ENCODE measurements at regions not wholly inside any gene's neighbourhood (a gene's known extent, or its start where the extent isn't known, plus 50 kb on each side); places are given as distances from the start of the nearest gene placed in this dataset.

DNA sequence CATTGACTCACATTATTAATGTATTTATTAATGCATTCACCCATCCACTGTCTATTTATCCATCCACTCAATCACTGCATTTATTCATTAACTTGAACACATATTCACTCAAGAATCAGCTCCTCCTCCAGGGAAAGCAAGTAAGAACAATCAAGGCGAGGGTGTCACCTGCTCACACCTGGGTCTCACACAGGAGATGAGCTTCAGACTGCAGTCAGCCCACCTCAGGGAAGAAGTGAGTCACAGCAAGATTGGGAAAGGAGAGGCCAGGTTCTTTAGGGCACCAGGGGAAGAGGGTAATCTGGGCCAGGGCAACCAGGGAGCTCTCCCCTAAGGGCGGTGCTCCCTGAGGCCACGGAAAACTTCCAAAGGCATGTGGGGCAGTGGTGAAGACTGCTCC, 367.3 kb downstream of the BCL11B start:
- TF ChIP-seq, protein P1, sequence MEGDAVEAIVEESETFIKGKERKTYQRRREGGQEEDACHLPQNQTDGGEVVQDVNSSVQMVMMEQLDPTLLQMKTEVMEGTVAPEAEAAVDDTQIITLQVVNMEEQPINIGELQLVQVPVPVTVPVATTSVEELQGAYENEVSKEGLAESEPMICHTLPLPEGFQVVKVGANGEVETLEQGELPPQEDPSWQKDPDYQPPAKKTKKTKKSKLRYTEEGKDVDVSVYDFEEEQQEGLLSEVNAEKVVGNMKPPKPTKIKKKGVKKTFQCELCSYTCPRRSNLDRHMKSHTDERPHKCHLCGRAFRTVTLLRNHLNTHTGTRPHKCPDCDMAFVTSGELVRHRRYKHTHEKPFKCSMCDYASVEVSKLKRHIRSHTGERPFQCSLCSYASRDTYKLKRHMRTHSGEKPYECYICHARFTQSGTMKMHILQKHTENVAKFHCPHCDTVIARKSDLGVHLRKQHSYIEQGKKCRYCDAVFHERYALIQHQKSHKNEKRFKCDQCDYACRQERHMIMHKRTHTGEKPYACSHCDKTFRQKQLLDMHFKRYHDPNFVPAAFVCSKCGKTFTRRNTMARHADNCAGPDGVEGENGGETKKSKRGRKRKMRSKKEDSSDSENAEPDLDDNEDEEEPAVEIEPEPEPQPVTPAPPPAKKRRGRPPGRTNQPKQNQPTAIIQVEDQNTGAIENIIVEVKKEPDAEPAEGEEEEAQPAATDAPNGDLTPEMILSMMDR (IDR thresholded peaks at IDR 0.05; ENCODE audit: insufficient read depth, low read length) = no peak
- TF ChIP-seq SPI1 (IDR thresholded peaks at IDR 0.05; ENCODE audit: borderline replicate concordance, low read depth) = no peak
- no peak for TF ChIP-seq POLR2AphosphoS5 (IDR thresholded peaks at IDR 0.05; ENCODE audit: low read depth)
